ENCODE measurements at regions not wholly inside any gene's neighbourhood (a gene's known extent, or its start where the extent isn't known, plus 50 kb on each side); places are given as distances from the start of the nearest gene placed in this dataset.

DNA sequence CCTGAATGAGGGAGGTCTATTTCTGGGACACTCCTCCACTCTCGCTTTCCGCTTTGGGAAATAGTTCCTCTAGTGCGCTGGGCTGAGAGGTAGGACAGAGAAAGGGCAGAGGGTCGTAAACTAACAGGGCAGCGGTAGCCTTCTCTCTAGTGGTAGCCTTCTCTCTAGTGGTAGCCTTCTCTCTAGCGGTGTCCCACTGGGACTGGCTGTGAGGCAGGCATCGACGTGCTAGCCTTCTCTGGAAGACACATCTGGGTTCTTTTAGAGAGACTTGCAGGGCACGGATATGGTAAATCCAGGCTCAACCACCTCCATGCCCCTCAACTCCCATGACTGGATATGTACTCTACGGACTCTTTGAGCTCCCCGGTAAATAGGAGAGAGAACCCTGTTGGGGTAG, 74.7 kb upstream of the SLC22A16 start:
- no peak for TF ChIP-seq CTCF (IDR thresholded peaks at IDR 0.05; ENCODE audit: insufficient read depth, missing control alignments)
- FAIRE-seq (no peak), DNase-seq (ENCODE audit: insufficient read length, low spot score) (no peak)

- no peak for TF ChIP-seq CTCF (IDR thresholded peaks at IDR 0.05; ENCODE audit: insufficient read depth, missing control alignments)
- FAIRE-seq (no peak), DNase-seq (ENCODE audit: insufficient read length, low spot score) (no peak)
Observed at GRCh38 chr6:110550353-110550752, 73.9 kb upstream of the SLC22A16 start.

DNA sequence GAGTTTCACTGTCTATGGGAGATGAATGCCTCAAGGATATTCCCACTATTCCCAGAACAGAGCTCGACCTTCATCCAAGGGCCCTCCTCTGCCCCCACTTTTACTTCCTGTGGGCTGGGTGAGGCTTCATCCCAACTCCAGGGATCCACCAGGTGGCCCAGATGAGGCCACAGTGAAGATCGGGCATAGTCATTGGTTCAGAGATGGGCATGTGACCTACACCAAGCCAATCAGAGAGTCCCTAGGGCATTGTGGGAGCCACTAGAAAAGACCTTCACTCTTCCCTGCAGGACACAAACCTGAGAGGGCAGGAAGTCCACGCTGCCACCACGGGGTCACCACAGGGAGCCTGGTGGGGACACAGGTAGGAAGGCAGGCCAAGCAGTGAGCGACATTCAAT, 72.9 kb upstream of the SLC22A16 start:
- FAIRE-seq, result no peak
- no peak for TF ChIP-seq CTCF (IDR thresholded peaks at IDR 0.05; ENCODE audit: insufficient read depth, missing control alignments)
- DNase-seq (ENCODE audit: insufficient read length, low spot score), result no peak

GRCh38 chr6:110548110-110548847, 71.9 kb upstream of the SLC22A16 start:
- TF ChIP-seq CTCF (IDR thresholded peaks at IDR 0.05; ENCODE audit: insufficient read depth, missing control alignments), result no peak
- DNase-seq (ENCODE audit: insufficient read length, low spot score), result no peak
- FAIRE-seq, result no peak

DNA sequence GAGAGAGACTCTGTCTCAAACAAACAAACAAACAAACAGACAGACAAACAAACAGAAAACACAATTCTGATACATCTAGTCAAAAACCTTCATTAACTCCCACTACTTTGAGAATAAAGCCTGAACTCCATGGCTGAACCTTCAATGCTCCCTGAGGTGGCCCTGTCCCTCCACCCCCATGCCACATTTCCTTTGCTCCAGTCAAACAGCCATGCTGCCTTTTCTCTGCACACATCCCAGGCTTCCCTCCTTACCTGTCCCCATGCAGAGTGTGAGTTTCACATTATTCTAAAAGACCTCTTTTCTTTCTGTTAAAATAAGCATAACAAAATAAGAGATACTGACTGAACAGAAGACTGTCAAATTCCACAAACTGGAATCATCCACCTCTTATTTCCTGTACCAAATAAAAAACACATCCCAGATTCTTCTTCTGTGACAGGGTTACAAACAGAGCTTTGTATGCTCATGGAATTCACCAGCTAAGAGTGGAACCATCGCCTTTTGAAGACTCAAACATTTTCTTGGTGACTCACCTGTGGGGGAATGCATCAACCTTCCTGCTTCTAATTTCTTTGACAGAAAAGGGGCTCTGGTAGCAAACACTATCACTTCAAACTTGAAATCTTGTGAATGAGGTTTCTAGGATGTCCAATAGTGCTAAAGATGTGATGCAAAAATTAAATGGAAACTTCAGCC, 71.0 kb upstream of the SLC22A16 start:
- FAIRE-seq (no peak), DNase-seq (ENCODE audit: insufficient read length, low spot score) (no peak)
- TF ChIP-seq CTCF (IDR thresholded peaks at IDR 0.05; ENCODE audit: insufficient read depth, missing control alignments), result no peak

GRCh38 chr6:110545081-110545872, 68.9 kb upstream of the SLC22A16 start:
- DNase-seq (ENCODE audit: insufficient read length, low spot score) (no peak), FAIRE-seq (no peak)
- TF ChIP-seq CTCF (IDR thresholded peaks at IDR 0.05; ENCODE audit: insufficient read depth, missing control alignments), result no peak
